ENCODE measurements at regions not wholly inside any gene's neighbourhood (a gene's known extent, or its start where the extent isn't known, plus 50 kb on each side); places are given as distances from the start of the nearest gene placed in this dataset.
"Not testable (repeated sequence)": the region's sequence is repeated elsewhere in the genome, so short reads cannot be mapped to it uniquely, and the experiment has no call there.

DNA sequence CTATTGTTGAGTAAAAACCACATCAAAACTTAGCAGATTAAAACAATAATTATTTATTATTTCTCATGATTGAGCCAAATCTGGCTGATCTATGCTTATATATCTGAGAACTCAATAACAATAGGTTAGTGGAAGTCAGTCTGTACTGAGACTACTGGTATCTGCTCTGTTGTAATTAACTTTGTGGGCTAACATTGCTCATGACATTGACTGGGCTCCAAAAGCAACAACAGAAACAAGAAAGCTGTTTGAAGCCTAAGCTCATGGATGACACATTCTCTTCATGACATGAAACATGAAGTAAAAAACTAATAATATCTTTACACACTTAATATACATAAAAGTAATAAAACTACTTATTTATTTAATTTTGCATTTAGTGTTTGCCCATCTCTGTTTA, 649.3 kb downstream of the PRIM2 start:
- TF ChIP-seq HDAC2 (IDR thresholded peaks at IDR 0.05); POLR2AphosphoS2 (IDR thresholded peaks at IDR 0.05; ENCODE audit: low read depth, low read length); SIX5 (IDR thresholded peaks at IDR 0.05; ENCODE audit: low read depth, low read length, severe bottlenecking); NR2C2 (IDR thresholded peaks at IDR 0.05; ENCODE audit: borderline replicate concordance, control insufficient read depth, insufficient read length, low read depth); EZH2 (IDR thresholded peaks at IDR 0.05; ENCODE audit: borderline replicate concordance, control insufficient read depth, low read depth, low read length); ZNF24 (IDR thresholded peaks at IDR 0.05); YY1 (IDR thresholded peaks at IDR 0.05; ENCODE audit: low read depth, low read length); IRF3 (IDR thresholded peaks at IDR 0.05); JUND (IDR thresholded peaks at IDR 0.05; ENCODE audit: low read depth, low read length); PML (IDR thresholded peaks at IDR 0.05; ENCODE audit: low read length); MEF2A (IDR thresholded peaks at IDR 0.05; ENCODE audit: insufficient read depth, low read depth, low read length): not testable (repeated sequence)
- TF ChIP-seq, protein P1, sequence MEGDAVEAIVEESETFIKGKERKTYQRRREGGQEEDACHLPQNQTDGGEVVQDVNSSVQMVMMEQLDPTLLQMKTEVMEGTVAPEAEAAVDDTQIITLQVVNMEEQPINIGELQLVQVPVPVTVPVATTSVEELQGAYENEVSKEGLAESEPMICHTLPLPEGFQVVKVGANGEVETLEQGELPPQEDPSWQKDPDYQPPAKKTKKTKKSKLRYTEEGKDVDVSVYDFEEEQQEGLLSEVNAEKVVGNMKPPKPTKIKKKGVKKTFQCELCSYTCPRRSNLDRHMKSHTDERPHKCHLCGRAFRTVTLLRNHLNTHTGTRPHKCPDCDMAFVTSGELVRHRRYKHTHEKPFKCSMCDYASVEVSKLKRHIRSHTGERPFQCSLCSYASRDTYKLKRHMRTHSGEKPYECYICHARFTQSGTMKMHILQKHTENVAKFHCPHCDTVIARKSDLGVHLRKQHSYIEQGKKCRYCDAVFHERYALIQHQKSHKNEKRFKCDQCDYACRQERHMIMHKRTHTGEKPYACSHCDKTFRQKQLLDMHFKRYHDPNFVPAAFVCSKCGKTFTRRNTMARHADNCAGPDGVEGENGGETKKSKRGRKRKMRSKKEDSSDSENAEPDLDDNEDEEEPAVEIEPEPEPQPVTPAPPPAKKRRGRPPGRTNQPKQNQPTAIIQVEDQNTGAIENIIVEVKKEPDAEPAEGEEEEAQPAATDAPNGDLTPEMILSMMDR (IDR thresholded peaks at IDR 0.05 in 2 of 3, conservative IDR thresholded peaks at IDR 0.05 in 1 of 3; ENCODE audit: control insufficient read depth in 2 of 3, extremely low read depth in 1 of 3, insufficient read depth in 1 of 3, low read depth in 3 of 3, low read length in 3 of 3) = not testable (repeated sequence)
- TF ChIP-seq, protein P2, sequence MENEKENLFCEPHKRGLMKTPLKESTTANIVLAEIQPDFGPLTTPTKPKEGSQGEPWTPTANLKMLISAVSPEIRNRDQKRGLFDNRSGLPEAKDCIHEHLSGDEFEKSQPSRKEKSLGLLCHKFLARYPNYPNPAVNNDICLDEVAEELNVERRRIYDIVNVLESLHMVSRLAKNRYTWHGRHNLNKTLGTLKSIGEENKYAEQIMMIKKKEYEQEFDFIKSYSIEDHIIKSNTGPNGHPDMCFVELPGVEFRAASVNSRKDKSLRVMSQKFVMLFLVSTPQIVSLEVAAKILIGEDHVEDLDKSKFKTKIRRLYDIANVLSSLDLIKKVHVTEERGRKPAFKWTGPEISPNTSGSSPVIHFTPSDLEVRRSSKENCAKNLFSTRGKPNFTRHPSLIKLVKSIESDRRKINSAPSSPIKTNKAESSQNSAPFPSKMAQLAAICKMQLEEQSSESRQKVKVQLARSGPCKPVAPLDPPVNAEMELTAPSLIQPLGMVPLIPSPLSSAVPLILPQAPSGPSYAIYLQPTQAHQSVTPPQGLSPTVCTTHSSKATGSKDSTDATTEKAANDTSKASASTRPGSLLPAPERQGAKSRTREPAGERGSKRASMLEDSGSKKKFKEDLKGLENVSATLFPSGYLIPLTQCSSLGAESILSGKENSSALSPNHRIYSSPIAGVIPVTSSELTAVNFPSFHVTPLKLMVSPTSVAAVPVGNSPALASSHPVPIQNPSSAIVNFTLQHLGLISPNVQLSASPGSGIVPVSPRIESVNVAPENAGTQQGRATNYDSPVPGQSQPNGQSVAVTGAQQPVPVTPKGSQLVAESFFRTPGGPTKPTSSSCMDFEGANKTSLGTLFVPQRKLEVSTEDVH (IDR thresholded peaks at IDR 0.05; ENCODE audit: low read depth, partially characterized antibody) = not testable (repeated sequence)
